H1 (cell line): ENCODE measurements at regions not wholly inside any gene's neighbourhood (a gene's known extent, or its start where the extent isn't known, plus 50 kb on each side); places are given as distances from the start of the nearest gene placed in this dataset.

Experiments
- BCL11A ChIP-seq, 2 experiments: IDR thresholded peaks; one replicate each; pipeline ENCODE4 v1.6.1; 2011; ENCODE audit warnings: low read depth in 2 of 2, low read length in 2 of 2, mild to moderate bottlenecking in 2 of 2
- POLR2AphosphoS5 ChIP-seq: IDR thresholded peaks from 2 replicates; pipeline ENCODE4 v1.6.1; 2011; ENCODE audit warnings: low read depth, low read length
- TF ChIP-seq, protein P1 (sequence below): fragments of 300-600 bp; sonication (generic); IDR thresholded peaks from 2 replicates; pipeline ENCODE4 v1.7.1; 2012; ENCODE audit warnings: low read length, moderate library complexity, mild to moderate bottlenecking, inconsistent platforms; ENCODE audit not compliant: insufficient replicate concordance

DNA sequence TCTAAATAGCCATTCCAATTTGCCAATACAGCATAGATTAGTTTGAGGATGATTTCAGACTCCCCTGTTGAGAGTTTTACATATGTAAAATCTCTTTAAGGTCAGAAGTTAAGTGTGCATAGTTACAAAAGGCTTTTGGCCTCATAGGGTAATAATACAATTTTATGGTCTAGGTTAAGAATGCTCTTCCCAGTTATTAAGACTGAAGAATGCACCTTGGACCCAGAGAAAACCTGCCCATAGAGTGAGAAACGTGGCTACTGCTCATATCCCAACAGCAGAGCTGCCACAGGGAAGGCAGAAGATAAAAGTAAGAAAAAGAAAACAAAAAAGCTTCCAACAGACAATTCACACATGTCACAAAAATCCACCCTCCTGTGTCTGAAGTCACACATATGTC, 255.9 kb downstream of the LMO4 start (continued):
- TF ChIP-seq, protein P1, sequence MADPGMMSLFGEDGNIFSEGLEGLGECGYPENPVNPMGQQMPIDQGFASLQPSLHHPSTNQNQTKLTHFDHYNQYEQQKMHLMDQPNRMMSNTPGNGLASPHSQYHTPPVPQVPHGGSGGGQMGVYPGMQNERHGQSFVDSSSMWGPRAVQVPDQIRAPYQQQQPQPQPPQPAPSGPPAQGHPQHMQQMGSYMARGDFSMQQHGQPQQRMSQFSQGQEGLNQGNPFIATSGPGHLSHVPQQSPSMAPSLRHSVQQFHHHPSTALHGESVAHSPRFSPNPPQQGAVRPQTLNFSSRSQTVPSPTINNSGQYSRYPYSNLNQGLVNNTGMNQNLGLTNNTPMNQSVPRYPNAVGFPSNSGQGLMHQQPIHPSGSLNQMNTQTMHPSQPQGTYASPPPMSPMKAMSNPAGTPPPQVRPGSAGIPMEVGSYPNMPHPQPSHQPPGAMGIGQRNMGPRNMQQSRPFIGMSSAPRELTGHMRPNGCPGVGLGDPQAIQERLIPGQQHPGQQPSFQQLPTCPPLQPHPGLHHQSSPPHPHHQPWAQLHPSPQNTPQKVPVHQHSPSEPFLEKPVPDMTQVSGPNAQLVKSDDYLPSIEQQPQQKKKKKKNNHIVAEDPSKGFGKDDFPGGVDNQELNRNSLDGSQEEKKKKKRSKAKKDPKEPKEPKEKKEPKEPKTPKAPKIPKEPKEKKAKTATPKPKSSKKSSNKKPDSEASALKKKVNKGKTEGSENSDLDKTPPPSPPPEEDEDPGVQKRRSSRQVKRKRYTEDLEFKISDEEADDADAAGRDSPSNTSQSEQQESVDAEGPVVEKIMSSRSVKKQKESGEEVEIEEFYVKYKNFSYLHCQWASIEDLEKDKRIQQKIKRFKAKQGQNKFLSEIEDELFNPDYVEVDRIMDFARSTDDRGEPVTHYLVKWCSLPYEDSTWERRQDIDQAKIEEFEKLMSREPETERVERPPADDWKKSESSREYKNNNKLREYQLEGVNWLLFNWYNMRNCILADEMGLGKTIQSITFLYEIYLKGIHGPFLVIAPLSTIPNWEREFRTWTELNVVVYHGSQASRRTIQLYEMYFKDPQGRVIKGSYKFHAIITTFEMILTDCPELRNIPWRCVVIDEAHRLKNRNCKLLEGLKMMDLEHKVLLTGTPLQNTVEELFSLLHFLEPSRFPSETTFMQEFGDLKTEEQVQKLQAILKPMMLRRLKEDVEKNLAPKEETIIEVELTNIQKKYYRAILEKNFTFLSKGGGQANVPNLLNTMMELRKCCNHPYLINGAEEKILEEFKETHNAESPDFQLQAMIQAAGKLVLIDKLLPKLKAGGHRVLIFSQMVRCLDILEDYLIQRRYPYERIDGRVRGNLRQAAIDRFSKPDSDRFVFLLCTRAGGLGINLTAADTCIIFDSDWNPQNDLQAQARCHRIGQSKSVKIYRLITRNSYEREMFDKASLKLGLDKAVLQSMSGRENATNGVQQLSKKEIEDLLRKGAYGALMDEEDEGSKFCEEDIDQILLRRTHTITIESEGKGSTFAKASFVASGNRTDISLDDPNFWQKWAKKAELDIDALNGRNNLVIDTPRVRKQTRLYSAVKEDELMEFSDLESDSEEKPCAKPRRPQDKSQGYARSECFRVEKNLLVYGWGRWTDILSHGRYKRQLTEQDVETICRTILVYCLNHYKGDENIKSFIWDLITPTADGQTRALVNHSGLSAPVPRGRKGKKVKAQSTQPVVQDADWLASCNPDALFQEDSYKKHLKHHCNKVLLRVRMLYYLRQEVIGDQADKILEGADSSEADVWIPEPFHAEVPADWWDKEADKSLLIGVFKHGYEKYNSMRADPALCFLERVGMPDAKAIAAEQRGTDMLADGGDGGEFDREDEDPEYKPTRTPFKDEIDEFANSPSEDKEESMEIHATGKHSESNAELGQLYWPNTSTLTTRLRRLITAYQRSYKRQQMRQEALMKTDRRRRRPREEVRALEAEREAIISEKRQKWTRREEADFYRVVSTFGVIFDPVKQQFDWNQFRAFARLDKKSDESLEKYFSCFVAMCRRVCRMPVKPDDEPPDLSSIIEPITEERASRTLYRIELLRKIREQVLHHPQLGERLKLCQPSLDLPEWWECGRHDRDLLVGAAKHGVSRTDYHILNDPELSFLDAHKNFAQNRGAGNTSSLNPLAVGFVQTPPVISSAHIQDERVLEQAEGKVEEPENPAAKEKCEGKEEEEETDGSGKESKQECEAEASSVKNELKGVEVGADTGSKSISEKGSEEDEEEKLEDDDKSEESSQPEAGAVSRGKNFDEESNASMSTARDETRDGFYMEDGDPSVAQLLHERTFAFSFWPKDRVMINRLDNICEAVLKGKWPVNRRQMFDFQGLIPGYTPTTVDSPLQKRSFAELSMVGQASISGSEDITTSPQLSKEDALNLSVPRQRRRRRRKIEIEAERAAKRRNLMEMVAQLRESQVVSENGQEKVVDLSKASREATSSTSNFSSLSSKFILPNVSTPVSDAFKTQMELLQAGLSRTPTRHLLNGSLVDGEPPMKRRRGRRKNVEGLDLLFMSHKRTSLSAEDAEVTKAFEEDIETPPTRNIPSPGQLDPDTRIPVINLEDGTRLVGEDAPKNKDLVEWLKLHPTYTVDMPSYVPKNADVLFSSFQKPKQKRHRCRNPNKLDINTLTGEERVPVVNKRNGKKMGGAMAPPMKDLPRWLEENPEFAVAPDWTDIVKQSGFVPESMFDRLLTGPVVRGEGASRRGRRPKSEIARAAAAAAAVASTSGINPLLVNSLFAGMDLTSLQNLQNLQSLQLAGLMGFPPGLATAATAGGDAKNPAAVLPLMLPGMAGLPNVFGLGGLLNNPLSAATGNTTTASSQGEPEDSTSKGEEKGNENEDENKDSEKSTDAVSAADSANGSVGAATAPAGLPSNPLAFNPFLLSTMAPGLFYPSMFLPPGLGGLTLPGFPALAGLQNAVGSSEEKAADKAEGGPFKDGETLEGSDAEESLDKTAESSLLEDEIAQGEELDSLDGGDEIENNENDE = no peak
- TF ChIP-seq BCL11A (IDR thresholded peaks at IDR 0.05; ENCODE audit: low read depth in 2 of 2, low read length in 2 of 2) (no peak), POLR2AphosphoS5 (no peak)
- TF ChIP-seq, all 59 proteins: peak for 0
